ES-I3 (cell line): ENCODE measurements at regions not wholly inside any gene's neighbourhood (a gene's known extent, or its start where the extent isn't known, plus 50 kb on each side); places are given as distances from the start of the nearest gene placed in this dataset.

ENCODE experiments used
- H3K36me3 ChIP-seq: 2 replicates; pipeline ENCODE4 v1.6.1; 2013; ENCODE audit warnings: mild to moderate bottlenecking, low read length, control low read depth, moderate library complexity; ENCODE audit not compliant: insufficient read depth
- H3K4me1 ChIP-seq: 2 replicates; pipeline ENCODE4 v1.6.1; 2013; ENCODE audit warnings: mild to moderate bottlenecking, control low read depth, low read length; ENCODE audit not compliant: insufficient read depth
- H3K9ac ChIP-seq: 2 replicates; pipeline ENCODE4 v1.6.1; 2013; ENCODE audit warnings: low read depth, mild to moderate bottlenecking, low read length, moderate library complexity
- H3K9me3 ChIP-seq: 2 replicates; pipeline ENCODE4 v1.6.1; 2013; ENCODE audit warnings: mild to moderate bottlenecking, low read length, moderate library complexity; ENCODE audit not compliant: control insufficient read depth, insufficient read depth

- no peak overlapping the region for H3K9ac ChIP-seq
- H3K4me1 ChIP-seq = no peaks in the 10 kb centered on the region
- H3K9me3 ChIP-seq = no peaks in the 10 kb centered on the region
- no peaks in the 10 kb centered on the region for H3K36me3 ChIP-seq
Observed at GRCh38 chr7:96638669-96639068, 71.0 kb downstream of the SEM1 start.

DNA sequence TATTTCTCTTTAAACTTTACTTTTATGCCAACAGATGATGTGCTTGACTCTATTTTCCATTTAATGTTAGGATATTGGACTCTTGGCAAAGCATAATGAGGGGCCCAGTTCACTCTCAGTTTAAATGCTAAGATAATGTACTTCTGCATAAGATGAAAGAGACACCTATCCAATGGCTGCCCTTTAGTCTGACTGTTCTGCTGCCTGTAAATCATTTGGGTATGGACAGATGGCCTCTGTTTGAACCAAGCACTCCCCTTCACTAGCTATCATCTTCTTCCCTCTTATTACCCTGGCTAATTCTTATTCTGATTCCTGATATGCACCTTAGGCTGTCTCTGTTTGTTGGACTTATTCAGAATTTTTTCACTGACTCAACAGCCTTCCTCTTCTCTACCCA lies 72.1 kb downstream of the SEM1 start:
- Histone ChIP-seq H3K36me3 (no peaks in the 10 kb centered on the region), H3K9ac (no peak overlapping the region), H3K4me1 (no peaks in the 10 kb centered on the region), H3K9me3 (no peaks in the 10 kb centered on the region)

DNA sequence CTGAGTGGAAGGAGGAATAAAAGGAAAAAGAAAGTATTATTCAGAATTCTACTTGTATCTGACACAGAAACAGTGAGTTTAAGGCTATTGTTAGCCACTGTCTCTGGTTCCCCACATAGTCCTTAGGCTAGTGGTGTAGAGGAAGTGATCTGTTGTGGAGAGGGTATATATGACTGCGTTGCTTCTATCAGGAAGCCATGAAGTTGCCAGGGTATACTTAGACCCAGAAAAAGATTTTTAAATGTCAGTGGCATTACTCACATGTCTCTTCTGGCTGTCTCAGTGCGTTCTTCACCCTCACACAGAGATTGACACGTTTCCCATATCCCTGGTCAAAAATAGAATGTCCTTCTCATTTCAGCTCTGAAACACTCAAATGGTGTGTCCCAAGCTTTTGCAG lies 72.7 kb downstream of the SEM1 start:
- H3K36me3 ChIP-seq = no peaks in the 10 kb centered on the region
- no peak overlapping the region for H3K9ac ChIP-seq
- no peaks in the 10 kb centered on the region for H3K9me3 ChIP-seq
- no peaks in the 10 kb centered on the region for H3K4me1 ChIP-seq

GRCh38 chr7:96636342-96636860 lies 73.2 kb downstream of the SEM1 start:
- H3K9me3 ChIP-seq = no peaks in the 10 kb centered on the region
- H3K36me3 ChIP-seq = no peaks in the 10 kb centered on the region
- no peak overlapping the region for H3K9ac ChIP-seq
- no peaks in the 10 kb centered on the region for H3K4me1 ChIP-seq

GRCh38 chr7:96629884-96630283 lies 79.8 kb downstream of the SEM1 start:
- Histone ChIP-seq H3K9ac (no peak overlapping the region), H3K4me1 (no peaks in the 10 kb centered on the region; the same call in 1 of the 2 replicates), H3K36me3 (no peaks in the 10 kb centered on the region), H3K9me3 (no peaks in the 10 kb centered on the region)

GRCh38 chr7:96624954-96625353 lies 84.7 kb downstream of the SEM1 start:
- H3K36me3 ChIP-seq = no peaks in the 10 kb centered on the region
- no peaks in the 10 kb centered on the region for H3K9me3 ChIP-seq
- H3K9ac ChIP-seq = no peak overlapping the region
- H3K4me1 ChIP-seq = no peaks in the 10 kb centered on the region; the same call in 1 of the 2 replicates

GRCh38 chr7:96621932-96622331 lies 87.7 kb downstream of the SEM1 start:
- Histone ChIP-seq H3K4me1 (no peaks in the 10 kb centered on the region; the same call in 1 of the 2 replicates), H3K36me3 (no peaks in the 10 kb centered on the region), H3K9me3 (no peaks in the 10 kb centered on the region), H3K9ac (no peak overlapping the region)

GRCh38 chr7:96614154-96614867 lies 95.3 kb downstream of the SEM1 start:
- Histone ChIP-seq H3K9me3 (no peaks in the 10 kb centered on the region), H3K4me1 (no peaks in the 10 kb centered on the region), H3K36me3 (no peaks in the 10 kb centered on the region), H3K9ac (no peak overlapping the region)

GRCh38 chr7:96612034-96612433 lies 97.6 kb downstream of the SEM1 start:
- Histone ChIP-seq H3K4me1 (no peaks in the 10 kb centered on the region), H3K9ac (no peak overlapping the region), H3K36me3 (no peaks in the 10 kb centered on the region), H3K9me3 (no peaks in the 10 kb centered on the region)

- Histone ChIP-seq H3K9me3 (no peaks in the 10 kb centered on the region), H3K36me3 (no peaks in the 10 kb centered on the region), H3K4me1 (no peaks in the 10 kb centered on the region), H3K9ac (no peak overlapping the region)
Observed at GRCh38 chr7:96605045-96605716, 104.5 kb downstream of the SEM1 start.

- peaks cover 19% of the 10 kb centered on the region; the same call in 1 of the 2 replicates for H3K4me1 ChIP-seq
- no peaks in the 10 kb centered on the region for H3K9me3 ChIP-seq
- H3K36me3 ChIP-seq = no peaks in the 10 kb centered on the region
- H3K9ac ChIP-seq = no peak overlapping the region
Observed at GRCh38 chr7:96599288-96599936, 110.2 kb downstream of the SEM1 start.

DNA sequence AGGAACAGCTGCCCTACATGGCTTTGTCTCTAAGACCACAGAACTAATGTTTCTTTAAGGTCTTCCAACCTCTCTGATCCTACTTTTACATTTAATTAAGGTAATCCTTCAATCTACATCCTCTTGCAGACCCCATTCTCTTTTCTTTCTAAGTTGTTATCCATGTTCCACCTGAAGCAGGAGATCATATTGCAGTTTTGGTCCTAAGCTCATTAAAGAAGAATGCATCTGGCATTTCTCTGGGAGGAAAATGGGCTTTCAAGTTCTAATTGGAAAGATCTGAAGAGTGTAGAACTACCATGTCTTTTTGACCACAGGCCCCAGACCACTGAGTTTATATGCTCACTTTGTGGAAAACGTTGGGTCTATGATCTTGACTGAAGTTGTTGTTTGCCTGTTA lies 111.2 kb downstream of the SEM1 start:
- peaks cover 22% of the 10 kb centered on the region; the same call in 1 of the 2 replicates for H3K4me1 ChIP-seq
- no peaks in the 10 kb centered on the region for H3K36me3 ChIP-seq
- H3K9ac ChIP-seq = no peak overlapping the region
- no peaks in the 10 kb centered on the region for H3K9me3 ChIP-seq

DNA sequence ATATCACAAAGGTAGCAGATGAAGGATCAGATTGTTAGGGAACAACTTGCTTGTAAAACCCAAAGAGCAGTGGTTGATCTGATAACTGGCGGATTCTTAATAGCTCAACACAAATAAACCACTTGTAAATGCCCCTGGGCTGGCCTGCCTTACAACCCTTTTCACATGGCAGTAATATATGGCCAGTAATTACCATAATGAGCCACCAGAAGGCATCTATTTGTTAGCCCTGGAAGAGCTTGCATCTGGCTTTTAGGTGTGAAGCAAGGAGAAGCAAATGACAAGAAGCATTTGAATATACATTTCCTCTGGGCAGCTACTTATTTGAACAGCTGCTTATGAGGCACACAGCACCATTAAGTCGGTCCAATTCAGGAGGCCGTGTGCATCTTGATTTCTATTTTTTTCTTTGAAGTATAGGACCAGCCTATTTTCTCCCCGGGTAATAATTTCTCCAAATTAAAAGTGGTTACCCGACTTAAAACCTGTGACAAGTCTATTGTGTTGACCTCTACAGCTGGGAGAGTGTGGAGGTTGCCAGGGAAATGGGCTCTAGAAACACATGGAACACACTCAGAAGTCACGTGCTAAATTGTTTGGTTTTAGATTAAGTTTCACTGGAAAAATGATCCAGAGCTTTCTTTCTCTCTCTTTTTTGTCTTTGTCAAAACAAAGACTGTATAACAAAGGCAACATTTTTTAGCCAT lies 113.4 kb downstream of the SEM1 start:
- Histone ChIP-seq H3K4me1 (peaks cover 32% of the 10 kb centered on the region), H3K9me3 (no peaks in the 10 kb centered on the region), H3K9ac (no peak overlapping the region), H3K36me3 (no peaks in the 10 kb centered on the region)
